AG04450 (cell line): ENCODE measurements at regions not wholly inside any gene's neighbourhood (a gene's known extent, or its start where the extent isn't known, plus 50 kb on each side); places are given as distances from the start of the nearest gene placed in this dataset.

Experiments used
- CTCF ChIA-PET: fragments of 300-600, 350-600 bp; formaldehyde crosslinking; extraction: SDS; loops from one replicate; lab custom pipeline; 2022; ENCODE audit warnings: antibody characterized with exemption, inconsistent platforms; lab: Charles Lee
- POLR2A ChIA-PET: fragments of 350-600 bp; formaldehyde crosslinking; extraction: SDS; loops from one replicate; lab custom pipeline; 2021; ENCODE audit warnings: antibody characterized with exemption, inconsistent platforms; lab: Yijun Ruan, JAX
- DNase-seq: peaks from one replicate; pipeline ENCODE4 v3.0.0-alpha.2; 2011; ENCODE audit warnings: low read depth, low spot score
- H3K27ac ChIP-seq: one replicate; pipeline ENCODE4 v1.5.1; 2012; ENCODE audit warnings: low read depth, low read length, control low read depth
- H3K27me3 ChIP-seq: one replicate; pipeline ENCODE4 v1.6.0; 2012; ENCODE audit warnings: low read length; ENCODE audit not compliant: control insufficient read depth, insufficient read depth
- H3K4me3 ChIP-seq: 2 replicates; pipeline ENCODE4 v1.5.1; 2011; ENCODE audit warnings: mild to moderate bottlenecking, low read depth, low read length, control low read depth
- H3K9me3 ChIP-seq: 2 replicates; pipeline ENCODE4 v1.5.1; 2012; ENCODE audit warnings: low read length; ENCODE audit not compliant: control insufficient read depth, insufficient read depth
- TF ChIP-seq, protein P1 (sequence below): IDR thresholded peaks from 2 replicates; pipeline ENCODE4 v1.5.1; 2011; ENCODE audit warnings: low read depth, low read length, control low read depth, inconsistent platforms

DNA sequence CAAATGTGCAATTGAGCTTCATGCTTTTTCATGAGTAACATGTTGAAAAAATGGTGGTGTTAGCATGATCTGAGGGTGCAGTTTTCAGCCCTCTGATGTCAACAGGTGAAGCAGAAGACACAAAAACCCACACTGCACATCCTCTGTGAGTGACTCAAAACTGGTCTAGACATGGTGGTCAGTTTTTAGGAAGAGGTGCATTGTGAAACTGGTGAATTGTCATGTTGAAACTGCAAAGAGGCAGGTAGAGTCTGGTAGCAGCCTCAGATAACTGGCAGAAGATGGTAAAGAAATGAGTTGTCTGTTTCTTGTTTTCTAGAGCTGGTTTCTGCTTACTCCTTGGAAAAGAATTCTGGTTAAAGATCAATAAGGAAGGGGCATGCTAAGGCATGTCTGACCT, 97.3 kb upstream of the HMCN1 start:
- no peak for DNase-seq
- peaks cover 2% of the 10 kb centered on the region for H3K27me3 ChIP-seq
- ChIA-PET POLR2A (no interaction called here), CTCF (interaction anchor here (1.1 to 1.6 kb wide), 2 partner anchors 12 to 33 kb away, joined by 3 to 8 read pairs; no protein-coding TSS in a partner anchor)
- H3K9me3 ChIP-seq = 0 out of 2 replicates have a peak, but pooled peaks cover 3% of the 10 kb centered on the region
- H3K4me3 ChIP-seq = no peak overlapping the region
- no peak overlapping the region for H3K27ac ChIP-seq
- TF ChIP-seq, protein P1, sequence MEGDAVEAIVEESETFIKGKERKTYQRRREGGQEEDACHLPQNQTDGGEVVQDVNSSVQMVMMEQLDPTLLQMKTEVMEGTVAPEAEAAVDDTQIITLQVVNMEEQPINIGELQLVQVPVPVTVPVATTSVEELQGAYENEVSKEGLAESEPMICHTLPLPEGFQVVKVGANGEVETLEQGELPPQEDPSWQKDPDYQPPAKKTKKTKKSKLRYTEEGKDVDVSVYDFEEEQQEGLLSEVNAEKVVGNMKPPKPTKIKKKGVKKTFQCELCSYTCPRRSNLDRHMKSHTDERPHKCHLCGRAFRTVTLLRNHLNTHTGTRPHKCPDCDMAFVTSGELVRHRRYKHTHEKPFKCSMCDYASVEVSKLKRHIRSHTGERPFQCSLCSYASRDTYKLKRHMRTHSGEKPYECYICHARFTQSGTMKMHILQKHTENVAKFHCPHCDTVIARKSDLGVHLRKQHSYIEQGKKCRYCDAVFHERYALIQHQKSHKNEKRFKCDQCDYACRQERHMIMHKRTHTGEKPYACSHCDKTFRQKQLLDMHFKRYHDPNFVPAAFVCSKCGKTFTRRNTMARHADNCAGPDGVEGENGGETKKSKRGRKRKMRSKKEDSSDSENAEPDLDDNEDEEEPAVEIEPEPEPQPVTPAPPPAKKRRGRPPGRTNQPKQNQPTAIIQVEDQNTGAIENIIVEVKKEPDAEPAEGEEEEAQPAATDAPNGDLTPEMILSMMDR = no peak

DNA sequence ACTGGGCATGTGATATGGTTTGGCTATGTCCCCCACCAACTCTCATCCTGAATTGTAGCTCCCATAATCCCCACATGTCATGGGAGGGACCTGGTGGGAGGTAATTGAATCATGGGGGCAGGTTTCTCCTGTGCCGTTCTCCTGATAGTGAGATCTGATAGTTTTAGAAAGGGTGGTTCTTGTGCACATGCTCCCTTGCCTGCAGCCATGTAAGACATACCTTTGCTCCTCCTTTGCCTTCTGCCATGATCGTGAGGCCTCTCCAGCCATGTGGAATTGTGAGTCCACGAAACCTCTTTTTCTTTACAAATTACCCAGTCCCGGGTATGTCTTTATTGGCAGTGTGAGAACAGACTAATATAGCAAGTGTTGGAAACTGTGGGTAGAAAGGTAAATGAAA, 99.5 kb upstream of the HMCN1 start:
- no peak for DNase-seq
- Histone ChIP-seq H3K4me3 (no peak overlapping the region), H3K9me3 (0 out of 2 replicates have a peak, but pooled peaks cover 3% of the 10 kb centered on the region), H3K27me3 (peaks cover 2% of the 10 kb centered on the region), H3K27ac (no peak overlapping the region)
- TF ChIP-seq, protein P1 = no peak
- CTCF ChIA-PET = interaction anchor here (1.0 to 1.4 kb wide), 3 partner anchors 11 to 39 kb away, joined by 3 to 4 read pairs (median 4); no protein-coding TSS in a partner anchor
- POLR2A ChIA-PET = interaction anchor here (0.6 kb wide), 1 partner anchor 12 kb away, joined by 5 read pairs; no protein-coding TSS in a partner anchor

DNA sequence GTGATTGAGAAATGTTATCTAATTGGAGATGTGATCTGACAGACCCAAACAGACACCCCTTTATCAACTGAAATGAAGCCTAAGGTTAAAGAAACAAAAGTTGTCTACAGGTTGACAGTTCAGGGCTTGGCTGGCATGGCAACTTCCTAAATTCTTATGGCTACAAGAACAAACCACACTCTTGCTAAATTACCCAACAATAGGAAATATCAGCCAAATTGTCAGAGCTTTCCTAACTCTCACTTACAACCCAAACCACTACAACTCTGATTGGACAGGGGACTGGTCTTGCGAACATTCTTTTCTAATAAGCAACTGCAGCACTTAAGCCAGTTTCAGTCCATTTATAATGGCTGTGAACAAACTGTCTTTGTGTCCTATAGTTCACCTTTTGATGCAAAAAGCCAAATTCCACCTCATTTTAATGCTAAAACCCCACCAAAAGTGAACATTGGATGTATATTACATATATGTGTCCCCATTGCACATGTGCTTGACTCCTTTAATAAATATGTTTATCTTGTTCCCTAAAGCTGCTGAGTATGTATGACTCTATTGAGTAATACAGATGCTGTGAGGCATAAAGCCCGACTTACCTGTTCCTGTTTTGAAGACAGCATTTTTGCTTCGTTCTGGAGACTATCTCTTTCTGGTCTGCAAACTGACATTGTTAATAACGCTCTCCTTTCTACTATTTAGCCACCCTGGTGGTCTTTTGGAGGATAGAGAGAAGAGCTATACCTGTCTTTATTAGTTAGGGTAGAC, 101.3 kb upstream of the HMCN1 start:
- ChIA-PET CTCF (interaction anchor here (1.1 kb wide), 1 partner anchor 37 kb away, joined by 4 read pairs; no protein-coding TSS in a partner anchor), POLR2A (interaction anchor here (1.9 kb wide), 1 partner anchor 14 kb away, joined by 4 read pairs; no protein-coding TSS in a partner anchor)
- Histone ChIP-seq H3K9me3 (no peaks in the 10 kb centered on the region), H3K27ac (no peak overlapping the region), H3K4me3 (no peak overlapping the region), H3K27me3 (peaks cover 2% of the 10 kb centered on the region)
- DNase-seq = no peak
- TF ChIP-seq, protein P1 = no peak

DNA sequence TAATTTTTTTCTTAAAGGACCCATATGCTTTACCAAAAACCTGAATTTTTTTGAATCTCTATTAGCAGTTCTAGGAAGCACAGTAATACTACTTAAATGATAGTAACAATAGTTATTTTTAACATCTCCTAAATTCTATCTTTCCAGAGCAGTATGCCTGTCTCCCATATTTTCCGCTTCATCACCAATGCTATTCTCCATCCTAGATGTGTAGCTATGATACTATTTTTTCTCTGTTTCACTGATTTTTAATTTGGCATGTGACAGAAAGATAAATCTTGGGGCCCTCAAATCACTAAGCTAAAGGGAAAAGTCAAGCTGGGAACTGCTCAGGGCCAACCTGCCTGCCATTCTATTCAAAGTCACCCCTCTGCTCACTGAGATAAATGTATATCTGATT, 102.3 kb upstream of the HMCN1 start:
- Histone ChIP-seq H3K27me3 (no peaks in the 10 kb centered on the region), H3K27ac (no peak overlapping the region), H3K4me3 (no peak overlapping the region), H3K9me3 (no peaks in the 10 kb centered on the region)
- POLR2A ChIA-PET = interaction anchor here (1.9 kb wide), 1 partner anchor 15 kb away, joined by 4 read pairs; no protein-coding TSS in a partner anchor
- CTCF ChIA-PET = interaction anchor here (0.9 to 1.1 kb wide), 2 partner anchors 36 to 38 kb away, joined by 3 to 4 read pairs; no protein-coding TSS in a partner anchor
- no peak for DNase-seq
- TF ChIP-seq, protein P1 = no peak
